CD14-positive monocyte (primary cell): ENCODE measurements at regions not wholly inside any gene's neighbourhood (a gene's known extent, or its start where the extent isn't known, plus 50 kb on each side); places are given as distances from the start of the nearest gene placed in this dataset.

Source experiments
- DNase-seq, 3 donors: peaks; one replicate each; pipeline ENCODE4 v3.0.0-alpha.2; 2011 to 2022
- H2AFZ ChIP-seq: 2 replicates; pipeline ENCODE4 v1.6.0; 2012; ENCODE audit warnings: mild to moderate bottlenecking, low read depth, low read length, inconsistent platforms; ENCODE audit not compliant: insufficient read depth, poor library complexity, severe bottlenecking
- H3K27ac ChIP-seq, 2 donors: 1 replicate in 1 of 2; 2 replicates in 1 of 2; pipeline ENCODE4 v1.5.1; 2012 to 2013; ENCODE audit warnings: low read length in 2 of 2, control low read depth in 1 of 2, inconsistent platforms in 1 of 2, low read depth in 1 of 2, mild to moderate bottlenecking in 1 of 2
- H3K27me3 ChIP-seq, 2 donors: one replicate each; pipeline versions ENCODE4 v1.6.0 to v1.6.1; 2011 to 2013; ENCODE audit warnings: low read length in 2 of 2; ENCODE audit not compliant: control insufficient read depth in 2 of 2, insufficient read depth in 2 of 2
- H3K36me3 ChIP-seq, 2 donors: replicated peaks in 1 of 2; 1 replicate in 1 of 2; 2 replicates in 1 of 2; pipeline versions ENCODE4 v1.5.1 to v1.6.1; 2012 to 2013; ENCODE audit warnings: low read length in 2 of 2, control low read depth in 1 of 2, inconsistent platforms in 1 of 2, mild to moderate bottlenecking in 1 of 2; ENCODE audit not compliant: insufficient read depth in 2 of 2, control insufficient read depth in 1 of 2
- H3K4me1 ChIP-seq, 2 donors: 1 replicate in 1 of 2; 2 replicates in 1 of 2; pipeline versions ENCODE4 v1.5.1 to v1.6.1; 2012 to 2013; ENCODE audit warnings: low read length in 2 of 2, control low read depth in 1 of 2, inconsistent platforms in 1 of 2, mild to moderate bottlenecking in 1 of 2, moderate library complexity in 1 of 2; ENCODE audit not compliant: insufficient read depth in 2 of 2, control insufficient read depth in 1 of 2
- H3K4me2 ChIP-seq: replicated peaks from 2 replicates; pipeline ENCODE3; 2012; ENCODE audit warnings: low read length, moderate library complexity, mild to moderate bottlenecking; ENCODE audit not compliant: poor library complexity, severe bottlenecking; ENCODE audit errors: extremely low read depth
- H3K4me3 ChIP-seq, 3 experiments: fragments of 200-600 bp in 1 of 3; sonication (generic) in 1 of 3; replicated peaks in 1 of 3; 1 replicate in 2 of 3; 2 replicates in 1 of 3; pipeline ENCODE4 v1.5.1; 2011 to 2013; ENCODE audit warnings: low read length in 3 of 3, mild to moderate bottlenecking in 3 of 3, control low read depth in 2 of 3, low read depth in 2 of 3, inconsistent platforms in 1 of 3, moderate library complexity in 1 of 3
- H3K79me2 ChIP-seq: 2 replicates; pipeline ENCODE4 v1.6.0; 2012; ENCODE audit warnings: mild to moderate bottlenecking, control low read depth, inconsistent platforms, low read length, moderate library complexity; ENCODE audit not compliant: insufficient read depth
- H3K9ac ChIP-seq: 2 replicates; pipeline ENCODE4 v1.6.0; 2017; ENCODE audit warnings: low read length, mild to moderate bottlenecking; ENCODE audit not compliant: insufficient read depth, poor library complexity, severe bottlenecking
- H3K9me3 ChIP-seq, 2 donors: replicated peaks in 1 of 2; 1 replicate in 1 of 2; 2 replicates in 1 of 2; pipeline versions ENCODE4 v1.5.1 to v1.6.1; 2012 to 2013; ENCODE audit warnings: low read length in 2 of 2, control low read depth in 1 of 2; ENCODE audit not compliant: control insufficient read depth in 1 of 2, insufficient read depth in 1 of 2
- H4K20me1 ChIP-seq: 2 replicates; pipeline ENCODE4 v1.6.0; 2012; ENCODE audit warnings: mild to moderate bottlenecking, low read length, control low read depth, moderate library complexity; ENCODE audit not compliant: insufficient read depth
- H3K27ac Mint-ChIP-seq, 7 donors: one replicate each; pipeline ENCODE4 v1.8.0; 2020; ENCODE audit warnings: mild to moderate bottlenecking in 7 of 7, mixed read lengths in 7 of 7, moderate library complexity in 6 of 7, inconsistent platforms in 2 of 7
- H3K27me3 Mint-ChIP-seq, 3 donors: one replicate each; pipeline ENCODE4 v1.8.0; 2021 to 2022; ENCODE audit warnings: low read depth in 3 of 3, mild to moderate bottlenecking in 3 of 3, mixed read lengths in 3 of 3, moderate library complexity in 3 of 3, inconsistent platforms in 1 of 3
- H3K36me3 Mint-ChIP-seq, 2 donors: one replicate each; pipeline ENCODE4 v1.8.0; 2020; ENCODE audit warnings: mixed read lengths in 2 of 2, inconsistent platforms in 1 of 2, mild to moderate bottlenecking in 1 of 2
- H3K4me1 Mint-ChIP-seq: one replicate; pipeline ENCODE4 v1.8.0; 2020; ENCODE audit warnings: mild to moderate bottlenecking, mixed read lengths
- H3K4me3 Mint-ChIP-seq, 2 donors: one replicate each; pipeline ENCODE4 v1.8.0; 2020; ENCODE audit warnings: mild to moderate bottlenecking in 2 of 2, mixed read lengths in 2 of 2, moderate library complexity in 1 of 2
- H3K9me3 Mint-ChIP-seq, 7 donors: one replicate each; pipeline ENCODE4 v1.8.0; 2020 to 2022; ENCODE audit warnings: mixed read lengths in 7 of 7, mild to moderate bottlenecking in 6 of 7, moderate library complexity in 6 of 7, inconsistent platforms in 2 of 7
- WGBS: methylation state at CpG from one replicate; pipeline ENCODE4 v1.1.5; 2013; ENCODE audit warnings: missing lambda C conversion rate; ENCODE audit not compliant: insufficient coverage; 5-methylcytosine and 5-hydroxymethylcytosine counted together
- intact Hi-C, 2 donors: fragments of 100-400 bp; cut with micrococcal nuclease; formaldehyde crosslinking; loops; one replicate each; pipeline versions ENCODE4 v1.15.0 to v1.15.1; 2023
- TF ChIP-seq, protein P1 (sequence below): fragments of 200-600 bp; IDR thresholded peaks from one replicate; pipeline ENCODE4 v1.8.0; 2022; ENCODE audit warnings: antibody characterized with exemption, mild to moderate bottlenecking

DNA sequence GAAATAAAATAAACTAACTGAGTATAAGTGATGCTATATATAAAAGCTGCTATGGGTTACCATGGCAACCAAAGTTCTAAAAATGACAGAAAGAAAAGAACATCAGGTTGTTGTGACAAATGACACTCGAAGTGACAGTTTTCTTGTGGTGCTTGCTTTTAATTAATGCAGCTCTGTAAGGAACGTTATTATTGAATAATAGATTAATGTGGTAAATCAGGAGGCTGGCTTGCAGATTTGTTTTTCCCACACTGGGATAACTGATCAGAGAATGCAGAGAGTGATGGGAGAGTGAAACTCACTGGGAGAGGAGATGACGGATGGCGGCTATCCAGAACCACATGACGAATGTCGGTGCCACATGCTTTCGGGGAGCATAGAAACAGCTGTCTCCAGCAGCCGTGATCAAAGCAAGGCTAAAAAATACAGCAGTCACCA is 207.0 kb upstream of the ATP10A start:
- Mint-ChIP-seq H3K27me3 (peaks cover 0 to 7% (median 0%) of the 10 kb centered on the region in 3 donors), H3K4me3 (no peak overlapping the region), H3K36me3 (no peaks in the 10 kb centered on the region), H3K4me1 (no peaks in the 10 kb centered on the region), H3K9me3 (peaks cover 0 to 15% (median 5%) of the 10 kb centered on the region in 7 donors), H3K27ac (no peak overlapping the region)
- Histone ChIP-seq H4K20me1 (no peaks in the 10 kb centered on the region), H3K4me2 (no peak overlapping the region), H2AFZ (no peak overlapping the region), H3K9ac (no peak overlapping the region), H3K4me1 (no peaks in the 10 kb centered on the region), H3K36me3 (no peaks in the 10 kb centered on the region), H3K79me2 (no peaks in the 10 kb centered on the region), H3K4me3 (no peak overlapping the region), H3K27me3 (no peaks in the 10 kb centered on the region), H3K9me3 (no peaks in the 10 kb centered on the region), H3K27ac (no peak overlapping the region)
- no peak for DNase-seq
- intact Hi-C loops, result no loop called here
- TF ChIP-seq, protein P1, sequence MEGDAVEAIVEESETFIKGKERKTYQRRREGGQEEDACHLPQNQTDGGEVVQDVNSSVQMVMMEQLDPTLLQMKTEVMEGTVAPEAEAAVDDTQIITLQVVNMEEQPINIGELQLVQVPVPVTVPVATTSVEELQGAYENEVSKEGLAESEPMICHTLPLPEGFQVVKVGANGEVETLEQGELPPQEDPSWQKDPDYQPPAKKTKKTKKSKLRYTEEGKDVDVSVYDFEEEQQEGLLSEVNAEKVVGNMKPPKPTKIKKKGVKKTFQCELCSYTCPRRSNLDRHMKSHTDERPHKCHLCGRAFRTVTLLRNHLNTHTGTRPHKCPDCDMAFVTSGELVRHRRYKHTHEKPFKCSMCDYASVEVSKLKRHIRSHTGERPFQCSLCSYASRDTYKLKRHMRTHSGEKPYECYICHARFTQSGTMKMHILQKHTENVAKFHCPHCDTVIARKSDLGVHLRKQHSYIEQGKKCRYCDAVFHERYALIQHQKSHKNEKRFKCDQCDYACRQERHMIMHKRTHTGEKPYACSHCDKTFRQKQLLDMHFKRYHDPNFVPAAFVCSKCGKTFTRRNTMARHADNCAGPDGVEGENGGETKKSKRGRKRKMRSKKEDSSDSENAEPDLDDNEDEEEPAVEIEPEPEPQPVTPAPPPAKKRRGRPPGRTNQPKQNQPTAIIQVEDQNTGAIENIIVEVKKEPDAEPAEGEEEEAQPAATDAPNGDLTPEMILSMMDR, result no peak
- WGBS, result 100% methylated on average over 5 of the region's 8 CpGs

- H3K79me2 ChIP-seq, result no peaks in the 10 kb centered on the region
Measured at GRCh38 chr15:26069231-26069641, 206.1 kb upstream of the ATP10A start.

More at GRCh38 chr15:26069231-26069641, 206.1 kb upstream of the ATP10A start:
- H3K9me3 Mint-ChIP-seq, result peaks cover 0 to 13% (median 5%) of the 10 kb centered on the region in 7 donors
- Histone ChIP-seq H2AFZ (no peak overlapping the region), H3K27me3 (no peaks in the 10 kb centered on the region), H3K4me1 (no peaks in the 10 kb centered on the region), H3K4me2 (no peak overlapping the region), H3K9me3 (no peaks in the 10 kb centered on the region), H3K36me3 (no peaks in the 10 kb centered on the region), H3K27ac (no peak overlapping the region), H3K4me3 (no peak overlapping the region), H3K9ac (no peak overlapping the region), H4K20me1 (no peaks in the 10 kb centered on the region)
- peaks cover 0 to 7% (median 0%) of the 10 kb centered on the region in 3 donors for H3K27me3 Mint-ChIP-seq
- TF ChIP-seq, protein P1, result no peak
- no peaks in the 10 kb centered on the region for H3K4me1 Mint-ChIP-seq
- no peaks in the 10 kb centered on the region for H3K36me3 Mint-ChIP-seq
- intact Hi-C loops, result no loop called here
- H3K27ac Mint-ChIP-seq, result no peak overlapping the region
- 100% methylated on average over 1 of the region's 1 CpG for WGBS
- DNase-seq, result no peak
- H3K4me3 Mint-ChIP-seq, result no peak overlapping the region
